HEK293 (cell line): ENCODE measurements at regions not wholly inside any gene's neighbourhood (a gene's known extent, or its start where the extent isn't known, plus 50 kb on each side); places are given as distances from the start of the nearest gene placed in this dataset.

Source experiments
- CTCF ChIA-PET: fragments of 350-600 bp; formaldehyde crosslinking; extraction: SDS; loops from one replicate; lab custom pipeline; 2021; ENCODE audit warnings: antibody characterized with exemption; lab: Yijun Ruan, JAX
- POLR2A ChIA-PET: fragments of 300-600 bp; formaldehyde crosslinking; extraction: SDS; loops from one replicate; lab custom pipeline; 2020; ENCODE audit warnings: antibody characterized with exemption, inconsistent platforms; lab: Yijun Ruan, JAX
- H3K27ac ChIP-seq: fragments of 200-500 bp; sonication (Bioruptor generic); 2 replicates; pipeline ENCODE4 v1.5.1; 2014; ENCODE audit warnings: low read depth, low read length, control low read depth, inconsistent platforms; ENCODE audit errors: extremely low read depth
- H3K36me3 ChIP-seq, 2 experiments: fragments of 200-500 bp in 1 of 2; sonication (Bioruptor generic) in 1 of 2; 1 replicate in 1 of 2; 2 replicates in 1 of 2; pipeline ENCODE4 v1.5.1; 2014 to 2017; ENCODE audit warnings: inconsistent platforms in 2 of 2, low read length in 2 of 2; ENCODE audit not compliant: control insufficient read depth in 2 of 2, insufficient read depth in 1 of 2
- H3K4me1 ChIP-seq: fragments of 200-500 bp; sonication (Bioruptor generic); 2 replicates; pipeline ENCODE4 v1.5.1; 2014; ENCODE audit warnings: mild to moderate bottlenecking, low read length, inconsistent platforms; ENCODE audit not compliant: control insufficient read depth, insufficient read depth
- H3K4me3 ChIP-seq: 2 replicates; pipeline ENCODE4 v1.5.1; 2011; ENCODE audit warnings: low read depth, mild to moderate bottlenecking, control low read depth, low read length, moderate library complexity
- H3K9me3 ChIP-seq: fragments of 200-500 bp; sonication (Bioruptor generic); 2 replicates; pipeline ENCODE4 v1.5.1; 2014; ENCODE audit warnings: low read depth, low read length, inconsistent platforms; ENCODE audit not compliant: control insufficient read depth, insufficient read depth
- ATF2 ChIP-seq: fragments of 450-650 bp; formaldehyde crosslinking; IDR thresholded peaks from 2 replicates; pipeline ENCODE4 v1.5.1; 2016; ENCODE audit warnings: missing biosample characterization, missing genetic modification characterization, low read depth
- OSR2 ChIP-seq: fragments of 450-650 bp; formaldehyde crosslinking; IDR thresholded peaks from 2 replicates; pipeline ENCODE4 v1.5.1; 2016; ENCODE audit warnings: missing biosample characterization, missing genetic modification characterization
- OVOL3 ChIP-seq: fragments of 450-650 bp; formaldehyde crosslinking; IDR thresholded peaks from 2 replicates; pipeline ENCODE4 v1.5.1; 2016; ENCODE audit warnings: missing biosample characterization, missing genetic modification characterization
- PBX3 ChIP-seq: sonication (generic); formaldehyde crosslinking; IDR thresholded peaks from 2 replicates; pipeline ENCODE4 v1.8.1; 2022; ENCODE audit warnings: mild to moderate bottlenecking, moderate library complexity, missing genetic modification reagents
- PRDM1 ChIP-seq: fragments of 450-650 bp; formaldehyde crosslinking; IDR thresholded peaks from 2 replicates; pipeline ENCODE4; 2016; ENCODE audit warnings: missing biosample characterization, missing genetic modification characterization
- WT1 ChIP-seq: fragments of 450-650 bp; formaldehyde crosslinking; IDR thresholded peaks from 2 replicates; pipeline ENCODE4 v1.5.1; 2016; ENCODE audit warnings: missing biosample characterization, missing genetic modification characterization
- ZBTB49 ChIP-seq: fragments of 450-650 bp; formaldehyde crosslinking; IDR thresholded peaks from 2 replicates; pipeline ENCODE4 v1.5.1; 2016; ENCODE audit warnings: missing biosample characterization, missing genetic modification characterization, low read depth
- ZNF112 ChIP-seq: fragments of 450-650 bp; formaldehyde crosslinking; IDR thresholded peaks from 2 replicates; pipeline ENCODE4 v1.5.0; 2017; ENCODE audit warnings: missing biosample characterization, missing genetic modification characterization
- ZNF140 ChIP-seq: fragments of 450-650 bp; formaldehyde crosslinking; IDR thresholded peaks from 2 replicates; pipeline ENCODE4 v1.5.1; 2016; ENCODE audit warnings: missing biosample characterization, missing genetic modification characterization
- ZNF2 ChIP-seq: fragments of 450-650 bp; formaldehyde crosslinking; IDR thresholded peaks from 2 replicates; pipeline ENCODE4 v1.5.1; 2016; ENCODE audit warnings: missing biosample characterization, missing genetic modification characterization
- ZNF202 ChIP-seq: fragments of 450-650 bp; formaldehyde crosslinking; IDR thresholded peaks from 2 replicates; pipeline ENCODE4 v1.5.1; 2016; ENCODE audit warnings: missing biosample characterization, missing genetic modification characterization, borderline replicate concordance
- ZNF248 ChIP-seq: fragments of 450-650 bp; formaldehyde crosslinking; IDR thresholded peaks from 2 replicates; pipeline ENCODE4 v1.5.1; 2017; ENCODE audit warnings: missing biosample characterization, missing genetic modification characterization
- ZNF394 ChIP-seq: fragments of 450-650 bp; formaldehyde crosslinking; IDR thresholded peaks from 2 replicates; pipeline ENCODE4 v1.5.1; 2016; ENCODE audit warnings: missing biosample characterization, missing genetic modification characterization, mild to moderate bottlenecking, moderate library complexity, borderline replicate concordance
- ZNF398 ChIP-seq: fragments of 450-650 bp; formaldehyde crosslinking; IDR thresholded peaks from 2 replicates; pipeline ENCODE4 v1.5.1; 2017; ENCODE audit warnings: missing biosample characterization, missing genetic modification characterization
- ZNF416 ChIP-seq: fragments of 450-650 bp; formaldehyde crosslinking; IDR thresholded peaks from 2 replicates; pipeline ENCODE4 v1.5.1; 2016; ENCODE audit warnings: missing biosample characterization, missing genetic modification characterization
- ZNF473 ChIP-seq: fragments of 450-650 bp; formaldehyde crosslinking; IDR thresholded peaks from 2 replicates; pipeline ENCODE4 v1.5.1; 2017; ENCODE audit warnings: missing biosample characterization, missing genetic modification characterization
- ZNF501 ChIP-seq: fragments of 450-650 bp; formaldehyde crosslinking; IDR thresholded peaks from 2 replicates; pipeline ENCODE4 v1.5.1; 2016; ENCODE audit warnings: missing biosample characterization, missing genetic modification characterization
- ZNF544 ChIP-seq: fragments of 450-650 bp; formaldehyde crosslinking; IDR thresholded peaks from 2 replicates; pipeline ENCODE4 v1.5.0; 2017; ENCODE audit warnings: missing biosample characterization, missing genetic modification characterization
- ZNF626 ChIP-seq: fragments of 450-650 bp; sonication (Bioruptor Pico); formaldehyde crosslinking; IDR thresholded peaks from 2 replicates; pipeline ENCODE4 v1.5.1; 2018; ENCODE audit warnings: missing biosample characterization, missing genetic modification characterization, inconsistent platforms
- ZNF792 ChIP-seq: fragments of 450-650 bp; formaldehyde crosslinking; IDR thresholded peaks from 2 replicates; pipeline ENCODE4 v1.5.1; 2016; ENCODE audit warnings: missing biosample characterization, missing genetic modification characterization
- ZNF843 ChIP-seq: fragments of 450-650 bp; formaldehyde crosslinking; IDR thresholded peaks from 2 replicates; pipeline ENCODE4 v1.5.1; 2016; ENCODE audit warnings: missing biosample characterization, missing genetic modification characterization
- ZSCAN23 ChIP-seq: fragments of 450-650 bp; formaldehyde crosslinking; IDR thresholded peaks from 2 replicates; pipeline ENCODE4 v1.5.1; 2016; ENCODE audit warnings: missing biosample characterization, missing genetic modification characterization

GRCh38 chr13:109857803-109858202, 71.4 kb upstream of the IRS2 start (continued):
- TF ChIP-seq ATF2 (no peak), ZNF248 (no peak), ZNF202 (tag by site-specific recombination) (no peak), ZSCAN23 (no peak)

- Histone ChIP-seq H3K27ac (no peak overlapping the region), H3K9me3 (no peaks in the 10 kb centered on the region), H3K4me3 (no peak overlapping the region), H3K36me3 (no peaks in the 10 kb centered on the region), H3K4me1 (no peaks in the 10 kb centered on the region)
- POLR2A ChIA-PET, result no interaction called here
- CTCF ChIA-PET, result no interaction called here
- TF ChIP-seq OSR2, result no peak
- TF ChIP-seq OVOL3 (tag by site-specific recombination), result no peak
- TF ChIP-seq PRDM1 (tag by site-specific recombination), result no peak
- no peak for TF ChIP-seq ZBTB49 (tag by site-specific recombination)
- no peak for TF ChIP-seq ZNF394 (tag by site-specific recombination)
- TF ChIP-seq ZNF792 (tag by site-specific recombination), result no peak
- TF ChIP-seq ZNF473 (tag by site-specific recombination), result no peak
- TF ChIP-seq ZNF2 (tag by site-specific recombination), result no peak
- no peak for TF ChIP-seq ZNF416 (tag by site-specific recombination)
- TF ChIP-seq WT1 (tag by site-specific recombination), result no peak
- no peak for TF ChIP-seq ZNF626
- TF ChIP-seq ZNF398 (tag by site-specific recombination), result no peak
- TF ChIP-seq ZNF544 (tag by site-specific recombination), result no peak
- no peak for TF ChIP-seq ZNF501 (tag by site-specific recombination)
- TF ChIP-seq ZNF140 (tag by site-specific recombination), result no peak
- TF ChIP-seq ZNF112 (tag by site-specific recombination), result no peak
- no peak for TF ChIP-seq ZNF843 (tag by site-specific recombination)
- TF ChIP-seq PBX3 (CRISPR knock-in tag), result no peak
Measured at GRCh38 chr13:109857325-109857724, 70.9 kb upstream of the IRS2 start.
